ENCODE measurements at regions not wholly inside any gene's neighbourhood (a gene's known extent, or its start where the extent isn't known, plus 50 kb on each side); places are given as distances from the start of the nearest gene placed in this dataset.

GRCh38 chr13:40061466-40062450, 406.3 kb downstream of the COG6 start:
- no peak for DNase-seq
- Mint-ChIP-seq H3K4me3 (no peak overlapping the region), H3K4me1 (peaks cover 7% of the 10 kb centered on the region)

GRCh38 chr13:40063278-40063698, 407.8 kb downstream of the COG6 start:
- DNase-seq: no peak
- H3K27me3 Mint-ChIP-seq: peaks cover 5% of the 10 kb centered on the region
- peaks cover 7% of the 10 kb centered on the region for H3K4me1 Mint-ChIP-seq
- no peak for ATAC-seq
- no peaks in the 10 kb centered on the region for H3K36me3 Mint-ChIP-seq (ENCODE audit: low read depth)
- H3K4me3 Mint-ChIP-seq: no peak overlapping the region
- no peaks in the 10 kb centered on the region for H3K9me3 ChIP-seq (ENCODE audit: control insufficient read depth, low read length, poor library complexity, severe bottlenecking)
- H3K27ac Mint-ChIP-seq: no peak overlapping the region

More at GRCh38 chr13:40061466-40062450, 406.3 kb downstream of the COG6 start:
- Mint-ChIP-seq H3K27ac (no peak overlapping the region), H3K27me3 (peaks cover 5% of the 10 kb centered on the region), H3K36me3 (ENCODE audit: low read depth) (no peaks in the 10 kb centered on the region)
- no peak for ATAC-seq
- H3K9me3 ChIP-seq (ENCODE audit: control insufficient read depth, low read length, poor library complexity, severe bottlenecking): no peaks in the 10 kb centered on the region

GRCh38 chr13:40063703-40064102, 408.2 kb downstream of the COG6 start:
- ATAC-seq (no peak), DNase-seq (no peak)
- Mint-ChIP-seq H3K36me3 (ENCODE audit: low read depth) (no peaks in the 10 kb centered on the region), H3K27ac (peak overlapping the region; percentile 32), H3K27me3 (peaks cover 5% of the 10 kb centered on the region), H3K4me3 (no peak overlapping the region), H3K4me1 (peaks cover 5% of the 10 kb centered on the region)
- no peaks in the 10 kb centered on the region for H3K9me3 ChIP-seq (ENCODE audit: control insufficient read depth, low read length, poor library complexity, severe bottlenecking)

- H3K4me1 Mint-ChIP-seq: peaks cover 10% of the 10 kb centered on the region
- H3K4me3 Mint-ChIP-seq: no peak overlapping the region
- H3K36me3 Mint-ChIP-seq (ENCODE audit: low read depth): no peaks in the 10 kb centered on the region
- DNase-seq (no peak), ATAC-seq (no peak)
- H3K27ac Mint-ChIP-seq: peak overlapping the region; percentile 32
- no peaks in the 10 kb centered on the region for H3K9me3 ChIP-seq (ENCODE audit: control insufficient read depth, low read length, poor library complexity, severe bottlenecking)
- peaks cover 5% of the 10 kb centered on the region for H3K27me3 Mint-ChIP-seq
Measured at GRCh38 chr13:40064154-40065097, 409.0 kb downstream of the COG6 start.

GRCh38 chr13:40069173-40070044, 413.9 kb downstream of the COG6 start:
- Mint-ChIP-seq H3K27ac (no peak overlapping the region), H3K27me3 (no peaks in the 10 kb centered on the region), H3K36me3 (ENCODE audit: low read depth) (no peaks in the 10 kb centered on the region), H3K4me1 (peaks cover 11% of the 10 kb centered on the region), H3K4me3 (peak overlapping the region; percentile 33)
- ATAC-seq (peak; percentile 91), DNase-seq (peak; percentile 46 to 61 (median 58))
- H3K9me3 ChIP-seq (ENCODE audit: control insufficient read depth, low read length, poor library complexity, severe bottlenecking): no peaks in the 10 kb centered on the region

- no peaks in the 10 kb centered on the region for H3K36me3 Mint-ChIP-seq (ENCODE audit: low read depth)
- ATAC-seq (no peak), DNase-seq (no peak)
- no peaks in the 10 kb centered on the region for H3K9me3 ChIP-seq (ENCODE audit: control insufficient read depth, low read length, poor library complexity, severe bottlenecking)
- peak overlapping the region; percentile 29 for H3K27ac Mint-ChIP-seq
- H3K27me3 Mint-ChIP-seq: no peaks in the 10 kb centered on the region
- peaks cover 11% of the 10 kb centered on the region for H3K4me1 Mint-ChIP-seq
- H3K4me3 Mint-ChIP-seq: no peak overlapping the region
Measured at GRCh38 chr13:40070357-40070756, 414.9 kb downstream of the COG6 start.

GRCh38 chr13:40072663-40073120, 417.2 kb downstream of the COG6 start:
- no peak for ATAC-seq
- Mint-ChIP-seq H3K27me3 (no peaks in the 10 kb centered on the region), H3K4me1 (peaks cover 14% of the 10 kb centered on the region), H3K27ac (no peak overlapping the region), H3K4me3 (no peak overlapping the region), H3K36me3 (ENCODE audit: low read depth) (no peaks in the 10 kb centered on the region)
- DNase-seq: no peak
- H3K9me3 ChIP-seq (ENCODE audit: control insufficient read depth, low read length, poor library complexity, severe bottlenecking): no peaks in the 10 kb centered on the region

- ATAC-seq: no peak
- no peaks in the 10 kb centered on the region for H3K9me3 ChIP-seq (ENCODE audit: control insufficient read depth, low read length, poor library complexity, severe bottlenecking)
- no peaks in the 10 kb centered on the region for H3K36me3 Mint-ChIP-seq (ENCODE audit: low read depth)
- no peaks in the 10 kb centered on the region for H3K27me3 Mint-ChIP-seq
- H3K27ac Mint-ChIP-seq: no peak overlapping the region
- no peak for DNase-seq
- H3K4me3 Mint-ChIP-seq: no peak overlapping the region
- peaks cover 9% of the 10 kb centered on the region for H3K4me1 Mint-ChIP-seq
Measured at GRCh38 chr13:40074338-40074737, 418.9 kb downstream of the COG6 start.

GRCh38 chr13:40075281-40075680, 419.8 kb downstream of the COG6 start:
- H3K4me1 Mint-ChIP-seq: peaks cover 6% of the 10 kb centered on the region

GRCh38 chr13:40076765-40077362, 421.4 kb downstream of the COG6 start:
- no peak overlapping the region for H3K27ac Mint-ChIP-seq
- no peaks in the 10 kb centered on the region for H3K36me3 Mint-ChIP-seq (ENCODE audit: low read depth)
- ATAC-seq: no peak
- H3K9me3 ChIP-seq (ENCODE audit: control insufficient read depth, low read length, poor library complexity, severe bottlenecking): no peaks in the 10 kb centered on the region
- no peak overlapping the region for H3K4me3 Mint-ChIP-seq
- DNase-seq: no peak
- peaks cover 3% of the 10 kb centered on the region for H3K4me1 Mint-ChIP-seq
- no peaks in the 10 kb centered on the region for H3K27me3 Mint-ChIP-seq

More at GRCh38 chr13:40075281-40075680, 419.8 kb downstream of the COG6 start:
- Mint-ChIP-seq H3K27ac (no peak overlapping the region), H3K4me3 (no peak overlapping the region), H3K36me3 (ENCODE audit: low read depth) (no peaks in the 10 kb centered on the region), H3K27me3 (no peaks in the 10 kb centered on the region)
- DNase-seq (no peak), ATAC-seq (no peak)
- no peaks in the 10 kb centered on the region for H3K9me3 ChIP-seq (ENCODE audit: control insufficient read depth, low read length, poor library complexity, severe bottlenecking)

- ATAC-seq: no peak
- no peak for DNase-seq
- no peaks in the 10 kb centered on the region for H3K9me3 ChIP-seq (ENCODE audit: control insufficient read depth, low read length, poor library complexity, severe bottlenecking)
- H3K27ac Mint-ChIP-seq: no peak overlapping the region
- H3K4me3 Mint-ChIP-seq: no peak overlapping the region
- no peaks in the 10 kb centered on the region for H3K27me3 Mint-ChIP-seq
- no peaks in the 10 kb centered on the region for H3K36me3 Mint-ChIP-seq (ENCODE audit: low read depth)
- H3K4me1 Mint-ChIP-seq: peaks cover 3% of the 10 kb centered on the region
Measured at GRCh38 chr13:40077396-40078027, 422.1 kb downstream of the COG6 start.

- H3K36me3 Mint-ChIP-seq (ENCODE audit: low read depth): no peaks in the 10 kb centered on the region
- no peaks in the 10 kb centered on the region for H3K27me3 Mint-ChIP-seq
- DNase-seq (no peak), ATAC-seq (no peak)
- H3K27ac Mint-ChIP-seq: no peak overlapping the region
- H3K4me3 Mint-ChIP-seq: no peak overlapping the region
- H3K4me1 Mint-ChIP-seq: peaks cover 3% of the 10 kb centered on the region
- no peaks in the 10 kb centered on the region for H3K9me3 ChIP-seq (ENCODE audit: control insufficient read depth, low read length, poor library complexity, severe bottlenecking)
Measured at GRCh38 chr13:40079721-40080120, 424.3 kb downstream of the COG6 start.
